Heart right ventricle (tissue), 16 donors: ENCODE measurements at regions not wholly inside any gene's neighbourhood (a gene's known extent, or its start where the extent isn't known, plus 50 kb on each side); places are given as distances from the start of the nearest gene placed in this dataset.

Experiments used
- ATAC-seq, 8 donors: fragments of 200-7000 bp; cut with Tn5 transposase; one replicate each; pipeline ENCODE4 v1.9.1; 2020; ENCODE audit warnings: mild to moderate bottlenecking in 8 of 8, moderate library complexity in 8 of 8, moderate number of reproducible peaks in 1 of 8
- DNase-seq, 2 donors: peaks; one replicate each; pipeline ENCODE4 v3.0.0-alpha.2; 2020
- H3K27ac ChIP-seq, 10 donors: fragments of 200-600 bp; sonication (generic) in 2 of 10; one replicate each; pipeline versions ENCODE4 v1.5.0 to v1.8.0; 2020 to 2022; ENCODE audit warnings: mild to moderate bottlenecking in 3 of 10
- H3K27me3 ChIP-seq, 7 donors: fragments of 200-600 bp; one replicate each; pipeline ENCODE4 v1.8.0; 2021 to 2022; ENCODE audit warnings: mild to moderate bottlenecking in 2 of 7
- H3K36me3 ChIP-seq, 9 donors: fragments of 200-600 bp; sonication (generic) in 1 of 9; one replicate each; pipeline versions ENCODE4 v1.5.0 to v1.8.0; 2020 to 2022; ENCODE audit warnings: mild to moderate bottlenecking in 2 of 9
- H3K4me1 ChIP-seq, 9 donors: fragments of 200-600 bp; sonication (generic) in 1 of 9; one replicate each; pipeline versions ENCODE4 v1.5.0 to v1.8.0; 2020 to 2022; ENCODE audit warnings: mild to moderate bottlenecking in 4 of 9
- H3K4me3 ChIP-seq, 10 donors: fragments of 200-600 bp; sonication (generic) in 2 of 10; one replicate each; pipeline versions ENCODE4 v1.5.0 to v1.8.0; 2020 to 2022; ENCODE audit warnings: mild to moderate bottlenecking in 7 of 10, moderate library complexity in 2 of 10
- H3K9me3 ChIP-seq, 11 donors: fragments of 200-600 bp in 10 of 11; sonication (generic) in 2 of 11; one replicate each; pipeline versions ENCODE4 v1.5.0 to v1.8.0; 2013 to 2022; ENCODE audit warnings: mild to moderate bottlenecking in 2 of 11, control low read depth in 1 of 11, moderate library complexity in 1 of 11
- WGBS, 2 donors: extraction: QIAGEN DNeasy Blood & Tissue Kit; methylation state at CpG; one replicate each; pipeline ENCODE4 v1.1.7; 2013; ENCODE audit warnings: inconsistent platforms in 1 of 2; 5-methylcytosine and 5-hydroxymethylcytosine counted together
- intact Hi-C, 10 donors: fragments of 100-400 bp; cut with DNase I; formaldehyde crosslinking; loops; one replicate each; pipeline versions ENCODE4 v1.11.1 to v1.14.2; 2022
- TF ChIP-seq, protein P1 (sequence below), 9 donors: fragments of 200-600 bp; sonication (generic) in 2 of 9; IDR thresholded peaks; one replicate each; pipeline versions ENCODE4 v1.5.0 to v1.8.0; 2021 to 2022; ENCODE audit warnings: antibody characterized with exemption in 9 of 9, mild to moderate bottlenecking in 5 of 9, moderate library complexity in 1 of 9
- donor health status: Arrhythmogenic right ventricular cardiomyopathy.
- donor health status: ischemic (EF 13 %, LVEDD 7.1; RV severe dilation, severe dysfunction).
- donor health status: healthy with polysubstance abuse.
- donor health status: DM: no; HTN: yes; CAD: no.
- donor health status: DM: no; HTN: no; CAD: no.
- donor health status: ischemic (EF 25% LVEDD 6.9; RV normal size, moderate dysfunction).
- donor health status: ischemic (EF 25% LVEDD 5.7; RV mildly dilated, moderate dysfunction).
- donor health status: healthy.
- donor health status: DM: yes; HTN: yes; CAD: no.
- donor health status: Ischemic cardiomyopathy.
- donor health status: ischemic (EF 35%, LVEDD 5.7; RV mildly dilated, moderate dysfunction).
- donor health status: nonischemic (EF 11% LVEDD 7.7; RV severe dilation, severe dysfunction).
- donor health status: DM: yes; HTN: yes; CAD: no.
- donor health status: PGD.
- donor health status: ischemic (EF 29% LVEDD 5.4; RV normal size, mild dysfunction).
- donor health status: nonischemic (EF 23%, LVEDD 6.1; RV moderate dilation, normal function).

- no peaks in the 10 kb centered on the region for H3K4me1 ChIP-seq
- intact Hi-C loops, result no loop called here
- H3K36me3 ChIP-seq, result no peaks in the 10 kb centered on the region
- TF ChIP-seq, protein P1, sequence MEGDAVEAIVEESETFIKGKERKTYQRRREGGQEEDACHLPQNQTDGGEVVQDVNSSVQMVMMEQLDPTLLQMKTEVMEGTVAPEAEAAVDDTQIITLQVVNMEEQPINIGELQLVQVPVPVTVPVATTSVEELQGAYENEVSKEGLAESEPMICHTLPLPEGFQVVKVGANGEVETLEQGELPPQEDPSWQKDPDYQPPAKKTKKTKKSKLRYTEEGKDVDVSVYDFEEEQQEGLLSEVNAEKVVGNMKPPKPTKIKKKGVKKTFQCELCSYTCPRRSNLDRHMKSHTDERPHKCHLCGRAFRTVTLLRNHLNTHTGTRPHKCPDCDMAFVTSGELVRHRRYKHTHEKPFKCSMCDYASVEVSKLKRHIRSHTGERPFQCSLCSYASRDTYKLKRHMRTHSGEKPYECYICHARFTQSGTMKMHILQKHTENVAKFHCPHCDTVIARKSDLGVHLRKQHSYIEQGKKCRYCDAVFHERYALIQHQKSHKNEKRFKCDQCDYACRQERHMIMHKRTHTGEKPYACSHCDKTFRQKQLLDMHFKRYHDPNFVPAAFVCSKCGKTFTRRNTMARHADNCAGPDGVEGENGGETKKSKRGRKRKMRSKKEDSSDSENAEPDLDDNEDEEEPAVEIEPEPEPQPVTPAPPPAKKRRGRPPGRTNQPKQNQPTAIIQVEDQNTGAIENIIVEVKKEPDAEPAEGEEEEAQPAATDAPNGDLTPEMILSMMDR (IDR thresholded peaks at IDR 0.05), result no peak
- DNase-seq (no peak), ATAC-seq (no peak)
- no peak overlapping the region for H3K27ac ChIP-seq
- H3K27me3 ChIP-seq, result no peaks in the 10 kb centered on the region
- peaks cover 0 to 44% (median 0%) of the 10 kb centered on the region in 11 donors for H3K9me3 ChIP-seq
- H3K4me3 ChIP-seq, result no peak overlapping the region
- 65 to 68% methylated on average over 1 of the region's 1 CpG for whole genome bisulfite sequencing, 2 donors
Measured at GRCh38 chr4:30094887-30095286, 625.3 kb upstream of the PCDH7 start.

- Histone ChIP-seq H3K4me1 (no peaks in the 10 kb centered on the region), H3K36me3 (no peaks in the 10 kb centered on the region), H3K27me3 (no peaks in the 10 kb centered on the region), H3K9me3 (peaks cover 0 to 20% (median 0%) of the 10 kb centered on the region in 11 donors), H3K4me3 (no peak overlapping the region), H3K27ac (no peak overlapping the region)
- no peak for ATAC-seq
- intact Hi-C loops, result no loop called here
- DNase-seq, result no peak
- TF ChIP-seq, protein P1 (IDR thresholded peaks at IDR 0.05), result no peak
Measured at GRCh38 chr4:30103455-30103854, 616.7 kb upstream of the PCDH7 start.

- 53 to 74% methylated on average over 4 of the region's 4 CpGs for WGBS, 2 donors
- Histone ChIP-seq H3K36me3 (no peaks in the 10 kb centered on the region), H3K27ac (no peak overlapping the region), H3K4me3 (no peak overlapping the region), H3K27me3 (no peaks in the 10 kb centered on the region), H3K9me3 (peaks cover 0 to 17% (median 0%) of the 10 kb centered on the region in 11 donors), H3K4me1 (no peaks in the 10 kb centered on the region)
- TF ChIP-seq, protein P1 (IDR thresholded peaks at IDR 0.05), result no peak
- ATAC-seq (no peak), DNase-seq (no peak)
- intact Hi-C loops, result no loop called here
Measured at GRCh38 chr4:30116401-30116800, 603.8 kb upstream of the PCDH7 start.

GRCh38 chr4:30117433-30117832, 602.7 kb upstream of the PCDH7 start:
- 79 to 80% methylated on average over 3 of the region's 3 CpGs for WGBS, 2 donors
- H3K27me3 ChIP-seq, result no peaks in the 10 kb centered on the region
- H3K36me3 ChIP-seq, result no peaks in the 10 kb centered on the region
- H3K4me3 ChIP-seq, result no peak overlapping the region
- ATAC-seq (no peak), DNase-seq (no peak)
- intact Hi-C loops, result no loop called here
- no peak overlapping the region for H3K27ac ChIP-seq
- TF ChIP-seq, protein P1 (IDR thresholded peaks at IDR 0.05), result no peak
- H3K4me1 ChIP-seq, result no peaks in the 10 kb centered on the region
- H3K9me3 ChIP-seq, result peaks cover 0 to 10% (median 0%) of the 10 kb centered on the region in 11 donors
